SU-DHL-6 (cell line): ENCODE measurements at regions not wholly inside any gene's neighbourhood (a gene's known extent, or its start where the extent isn't known, plus 50 kb on each side); places are given as distances from the start of the nearest gene placed in this dataset.

Source experiments
- EZH2phosphoT487 ChIP-seq: fragments of 200-600 bp; sonication (generic), shearing (Covaris generic); conservative IDR thresholded peaks from 2 replicates; pipeline ENCODE4 v1.6.1; 2018; ENCODE audit warnings: mild to moderate bottlenecking, antibody characterized with exemption, low read length, moderate library complexity, mixed read lengths
- TF ChIP-seq, protein P1 (sequence below): fragments of 200-600 bp; sonication (generic); IDR thresholded peaks from one replicate; pipeline ENCODE4 v1.5.1; 2017; ENCODE audit warnings: antibody characterized with exemption, mild to moderate bottlenecking, low read length, moderate library complexity; ENCODE audit not compliant: insufficient read depth, poor library complexity, severe bottlenecking

GRCh38 chr1:87506147-87506546, 177.5 kb downstream of the LMO4 start:
- TF ChIP-seq, protein P1, sequence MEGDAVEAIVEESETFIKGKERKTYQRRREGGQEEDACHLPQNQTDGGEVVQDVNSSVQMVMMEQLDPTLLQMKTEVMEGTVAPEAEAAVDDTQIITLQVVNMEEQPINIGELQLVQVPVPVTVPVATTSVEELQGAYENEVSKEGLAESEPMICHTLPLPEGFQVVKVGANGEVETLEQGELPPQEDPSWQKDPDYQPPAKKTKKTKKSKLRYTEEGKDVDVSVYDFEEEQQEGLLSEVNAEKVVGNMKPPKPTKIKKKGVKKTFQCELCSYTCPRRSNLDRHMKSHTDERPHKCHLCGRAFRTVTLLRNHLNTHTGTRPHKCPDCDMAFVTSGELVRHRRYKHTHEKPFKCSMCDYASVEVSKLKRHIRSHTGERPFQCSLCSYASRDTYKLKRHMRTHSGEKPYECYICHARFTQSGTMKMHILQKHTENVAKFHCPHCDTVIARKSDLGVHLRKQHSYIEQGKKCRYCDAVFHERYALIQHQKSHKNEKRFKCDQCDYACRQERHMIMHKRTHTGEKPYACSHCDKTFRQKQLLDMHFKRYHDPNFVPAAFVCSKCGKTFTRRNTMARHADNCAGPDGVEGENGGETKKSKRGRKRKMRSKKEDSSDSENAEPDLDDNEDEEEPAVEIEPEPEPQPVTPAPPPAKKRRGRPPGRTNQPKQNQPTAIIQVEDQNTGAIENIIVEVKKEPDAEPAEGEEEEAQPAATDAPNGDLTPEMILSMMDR = no peak
- TF ChIP-seq EZH2phosphoT487 = no peak
